GM12864 (cell line): ENCODE measurements at regions not wholly inside any gene's neighbourhood (a gene's known extent, or its start where the extent isn't known, plus 50 kb on each side); places are given as distances from the start of the nearest gene placed in this dataset.
"Not testable (repeated sequence)": the region's sequence is repeated elsewhere in the genome, so short reads cannot be mapped to it uniquely, and the experiment has no call there.

ENCODE experiments used
- DNase-seq: peaks from one replicate; pipeline ENCODE4 v3.0.0-alpha.2; 2011; ENCODE audit warnings: low read depth
- H3K4me3 ChIP-seq: 2 replicates; pipeline ENCODE4 v1.5.1; 2011; ENCODE audit warnings: mild to moderate bottlenecking, low read depth, low read length, control low read depth
- TF ChIP-seq, protein P1 (sequence below): IDR thresholded peaks from 2 replicates; pipeline ENCODE4 v1.5.1; 2011; ENCODE audit warnings: low read depth, mild to moderate bottlenecking, moderate library complexity, low read length, control low read depth, inconsistent platforms; ENCODE audit errors: missing control alignments

DNA sequence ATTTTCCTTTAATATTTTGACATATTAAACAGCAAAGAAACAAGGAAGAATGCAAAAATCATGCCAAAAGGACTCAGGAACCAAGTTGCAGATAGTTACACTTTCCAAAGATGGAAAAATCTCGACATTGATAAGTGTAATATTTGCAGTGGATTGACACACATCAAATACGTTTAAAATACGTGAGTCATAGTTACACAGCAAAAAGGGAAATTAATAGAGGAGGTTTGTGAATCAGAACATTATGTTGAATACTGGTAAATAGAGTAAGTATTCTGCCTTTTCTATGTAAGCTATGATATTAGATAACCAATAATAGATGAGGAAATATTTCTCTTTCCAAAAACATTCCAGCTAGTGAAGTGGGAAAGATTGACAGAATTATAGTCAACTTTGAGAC, 1761.3 kb upstream of the IGFBP7 start:
- DNase-seq, result no peak
- no peak overlapping the region for H3K4me3 ChIP-seq
- TF ChIP-seq, protein P1, sequence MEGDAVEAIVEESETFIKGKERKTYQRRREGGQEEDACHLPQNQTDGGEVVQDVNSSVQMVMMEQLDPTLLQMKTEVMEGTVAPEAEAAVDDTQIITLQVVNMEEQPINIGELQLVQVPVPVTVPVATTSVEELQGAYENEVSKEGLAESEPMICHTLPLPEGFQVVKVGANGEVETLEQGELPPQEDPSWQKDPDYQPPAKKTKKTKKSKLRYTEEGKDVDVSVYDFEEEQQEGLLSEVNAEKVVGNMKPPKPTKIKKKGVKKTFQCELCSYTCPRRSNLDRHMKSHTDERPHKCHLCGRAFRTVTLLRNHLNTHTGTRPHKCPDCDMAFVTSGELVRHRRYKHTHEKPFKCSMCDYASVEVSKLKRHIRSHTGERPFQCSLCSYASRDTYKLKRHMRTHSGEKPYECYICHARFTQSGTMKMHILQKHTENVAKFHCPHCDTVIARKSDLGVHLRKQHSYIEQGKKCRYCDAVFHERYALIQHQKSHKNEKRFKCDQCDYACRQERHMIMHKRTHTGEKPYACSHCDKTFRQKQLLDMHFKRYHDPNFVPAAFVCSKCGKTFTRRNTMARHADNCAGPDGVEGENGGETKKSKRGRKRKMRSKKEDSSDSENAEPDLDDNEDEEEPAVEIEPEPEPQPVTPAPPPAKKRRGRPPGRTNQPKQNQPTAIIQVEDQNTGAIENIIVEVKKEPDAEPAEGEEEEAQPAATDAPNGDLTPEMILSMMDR, result no peak

- TF ChIP-seq, protein P1, result no peak
- no peak overlapping the region for H3K4me3 ChIP-seq
- no peak for DNase-seq
Observed at GRCh38 chr4:58849026-58849425, 1738.8 kb upstream of the IGFBP7 start.

DNA sequence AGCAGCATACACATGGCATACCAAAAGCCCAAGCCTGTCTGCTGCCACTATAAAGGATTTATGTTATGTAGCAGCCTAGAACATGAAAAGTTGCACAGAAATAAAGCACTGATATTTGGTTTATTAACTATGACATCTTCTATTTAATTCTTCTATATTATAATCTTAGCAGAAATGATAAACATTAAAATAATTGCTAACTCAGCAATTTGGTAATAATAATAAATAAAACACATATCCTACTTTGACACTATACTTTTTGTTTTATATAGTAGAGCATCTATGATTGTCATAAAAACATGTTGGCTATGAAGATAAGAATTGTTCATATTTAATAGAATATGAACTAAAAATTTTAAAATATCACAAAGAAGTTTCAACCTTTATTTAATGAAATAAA, 1733.3 kb upstream of the IGFBP7 start:
- H3K4me3 ChIP-seq, result no peak overlapping the region
- TF ChIP-seq, protein P1, result no peak
- no peak for DNase-seq

- DNase-seq, result no peak
- H3K4me3 ChIP-seq, result no peak overlapping the region
- TF ChIP-seq, protein P1, result no peak
Observed at GRCh38 chr4:58833126-58833525, 1722.9 kb upstream of the IGFBP7 start.

GRCh38 chr4:58825278-58825677, 1715.1 kb upstream of the IGFBP7 start:
- TF ChIP-seq, protein P1, result no peak
- no peak for DNase-seq
- H3K4me3 ChIP-seq, result no peak overlapping the region

- H3K4me3 ChIP-seq, DNase-seq: not testable (repeated sequence)
Observed at GRCh38 chr4:58818560-58818959, 1708.4 kb upstream of the IGFBP7 start.

GRCh38 chr4:58809948-58810347, 1699.8 kb upstream of the IGFBP7 start:
- no peak overlapping the region for H3K4me3 ChIP-seq
- DNase-seq, result no peak
- TF ChIP-seq, protein P1, result no peak

GRCh38 chr4:58809366-58809765, 1699.2 kb upstream of the IGFBP7 start:
- TF ChIP-seq, protein P1, result no peak
- no peak for DNase-seq
- no peak overlapping the region for H3K4me3 ChIP-seq
